ENCODE measurements at regions not wholly inside any gene's neighbourhood (a gene's known extent, or its start where the extent isn't known, plus 50 kb on each side); places are given as distances from the start of the nearest gene placed in this dataset.

- TF ChIP-seq POLR2A (IDR thresholded peaks at IDR 0.05) (no peak), CTCF (IDR thresholded peaks at IDR 0.05) (no peak)
These were observed 1204.0 kb upstream of the ZEB2 start for GRCh38 chr2:145723872-145724271.
